Amygdala (tissue), 56 donors: ENCODE measurements at regions not wholly inside any gene's neighbourhood (a gene's known extent, or its start where the extent isn't known, plus 50 kb on each side); places are given as distances from the start of the nearest gene placed in this dataset.
A peak's percentile ranks its signal among the peaks of the same experiment; 100 is the strongest.

ENCODE experiments used
- DNase-seq, 56 donors: peaks; one replicate each; lab custom pipeline; 2025; lab: John Stamatoyannopoulos, UW

- no peak for DNase-seq
Observed at GRCh38 chr12:34526946-34527345, 504.6 kb downstream of the ALG10 start.

- DNase-seq = no peak
Observed at GRCh38 chr12:34547276-34547675, 525.0 kb downstream of the ALG10 start.

GRCh38 chr12:34591966-34592365 lies 569.7 kb downstream of the ALG10 start:
- no peak for DNase-seq

GRCh38 chr12:34595749-34596733 lies 573.7 kb downstream of the ALG10 start:
- DNase-seq = peak in 1 of 56 donors; percentile 0

- DNase-seq = no peak
Observed at GRCh38 chr12:34597548-34598351, 575.5 kb downstream of the ALG10 start.

- no peak for DNase-seq
Observed at GRCh38 chr12:34598352-34598827, 576.1 kb downstream of the ALG10 start.

GRCh38 chr12:34598851-34599529 lies 576.7 kb downstream of the ALG10 start:
- no peak for DNase-seq

GRCh38 chr12:34599530-34600513 lies 577.5 kb downstream of the ALG10 start:
- DNase-seq = peak in 2 of 56 donors; percentile 0 to 1

GRCh38 chr12:34600592-34601462 lies 578.5 kb downstream of the ALG10 start:
- peak in 2 of 56 donors; percentile 0 to 2 for DNase-seq

GRCh38 chr12:34601689-34602088 lies 579.4 kb downstream of the ALG10 start:
- no peak for DNase-seq

GRCh38 chr12:34602213-34602940 lies 580.1 kb downstream of the ALG10 start:
- DNase-seq = peak in 1 of 56 donors; percentile 0

- DNase-seq = no peak
Observed at GRCh38 chr12:34603382-34604035, 581.2 kb downstream of the ALG10 start.

GRCh38 chr12:34604227-34604626 lies 581.9 kb downstream of the ALG10 start:
- peak in 1 of 56 donors; percentile 1 for DNase-seq

- no peak for DNase-seq
Observed at GRCh38 chr12:34604631-34605509, 582.6 kb downstream of the ALG10 start.

- DNase-seq = peak in 1 of 56 donors; percentile 0
Observed at GRCh38 chr12:34605510-34605887, 583.2 kb downstream of the ALG10 start.
